EH (cell line): ENCODE measurements at regions not wholly inside any gene's neighbourhood (a gene's known extent, or its start where the extent isn't known, plus 50 kb on each side); places are given as distances from the start of the nearest gene placed in this dataset.
A peak's percentile ranks its signal among the peaks of the same experiment; 100 is the strongest.

Source experiments
- DNase-seq: peaks from one replicate; pipeline ENCODE4 v3.0.0-alpha.2; 2015; ENCODE audit warnings: low read depth

- DNase-seq, result no peak
Measured at GRCh38 chr9:20291201-20291600, 331.1 kb downstream of the MLLT3 start.

GRCh38 chr9:20290257-20290656 is 332.0 kb downstream of the MLLT3 start:
- no peak for DNase-seq

- no peak for DNase-seq
Measured at GRCh38 chr9:20289423-20290010, 332.8 kb downstream of the MLLT3 start.

GRCh38 chr9:20286969-20287368 is 335.3 kb downstream of the MLLT3 start:
- peak; percentile 23 for DNase-seq

GRCh38 chr9:20286154-20286700 is 336.1 kb downstream of the MLLT3 start:
- no peak for DNase-seq

- no peak for DNase-seq
Measured at GRCh38 chr9:20284601-20285289, 337.6 kb downstream of the MLLT3 start.

- DNase-seq, result no peak
Measured at GRCh38 chr9:20280330-20280729, 342.0 kb downstream of the MLLT3 start.

GRCh38 chr9:20276762-20277161 is 345.5 kb downstream of the MLLT3 start:
- DNase-seq, result no peak

- DNase-seq, result no peak
Measured at GRCh38 chr9:20271723-20272122, 350.6 kb downstream of the MLLT3 start.

- DNase-seq, result peak; percentile 41
Measured at GRCh38 chr9:20271096-20271495, 351.2 kb downstream of the MLLT3 start.

- no peak for DNase-seq
Measured at GRCh38 chr9:20270161-20270560, 352.1 kb downstream of the MLLT3 start.

- no peak for DNase-seq
Measured at GRCh38 chr9:20269620-20270019, 352.7 kb downstream of the MLLT3 start.

- DNase-seq, result no peak
Measured at GRCh38 chr9:20264896-20265295, 357.4 kb downstream of the MLLT3 start.

GRCh38 chr9:20262611-20263010 is 359.7 kb downstream of the MLLT3 start:
- DNase-seq, result no peak

- DNase-seq, result no peak
Measured at GRCh38 chr9:20256284-20256948, 365.9 kb downstream of the MLLT3 start.

- DNase-seq, result no peak
Measured at GRCh38 chr9:20255052-20255451, 367.2 kb downstream of the MLLT3 start.

- DNase-seq, result peak; percentile 3
Measured at GRCh38 chr9:20253635-20254034, 368.7 kb downstream of the MLLT3 start.

GRCh38 chr9:20252778-20253177 is 369.5 kb downstream of the MLLT3 start:
- no peak for DNase-seq

GRCh38 chr9:20250791-20251190 is 371.5 kb downstream of the MLLT3 start:
- no peak for DNase-seq

GRCh38 chr9:20244271-20244670 is 378.0 kb downstream of the MLLT3 start:
- no peak for DNase-seq

- DNase-seq, result no peak
Measured at GRCh38 chr9:20243841-20244240, 378.5 kb downstream of the MLLT3 start.

GRCh38 chr9:20242510-20243189 is 379.6 kb downstream of the MLLT3 start:
- DNase-seq, result no peak

- no peak for DNase-seq
Measured at GRCh38 chr9:20240498-20240897, 381.8 kb downstream of the MLLT3 start.
